ENCODE measurements at regions not wholly inside any gene's neighbourhood (a gene's known extent, or its start where the extent isn't known, plus 50 kb on each side); places are given as distances from the start of the nearest gene placed in this dataset.

DNA sequence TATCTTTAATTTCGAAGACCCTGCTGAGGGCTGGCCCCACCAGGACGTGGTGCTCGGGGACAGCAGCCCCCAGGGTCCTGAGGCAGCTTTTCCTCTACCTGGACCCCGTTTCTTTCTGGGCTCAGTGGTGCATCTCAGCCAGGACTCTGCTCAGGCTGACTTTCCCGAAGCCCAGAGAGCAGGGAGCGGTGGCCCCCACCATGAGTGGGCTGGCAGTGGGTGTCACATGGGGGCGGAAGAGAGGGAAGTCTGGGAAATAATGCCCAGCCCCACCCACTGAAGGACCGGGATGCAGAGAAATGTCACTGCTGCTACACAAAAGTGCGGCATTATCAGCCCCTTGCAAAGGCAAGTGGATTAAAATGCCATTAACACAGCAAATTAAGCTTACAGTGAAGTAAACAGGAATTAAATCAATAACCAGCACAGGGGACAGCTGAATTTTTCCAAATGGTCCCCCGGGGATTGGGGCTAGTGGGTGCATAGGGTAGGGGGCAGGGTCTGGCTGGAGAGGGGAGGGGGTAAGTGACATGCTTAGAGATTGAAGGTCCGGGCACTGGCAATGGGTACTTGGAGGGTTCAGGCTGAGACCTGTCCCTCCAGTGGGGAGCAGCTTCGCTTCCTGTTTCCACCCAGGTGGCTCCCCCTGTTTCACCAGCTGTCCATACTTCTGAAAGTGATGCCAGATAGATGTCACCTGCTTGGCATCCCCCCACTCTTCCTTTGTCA is 177.3 kb downstream of the URI1 start:
- TF ChIP-seq, protein P1, sequence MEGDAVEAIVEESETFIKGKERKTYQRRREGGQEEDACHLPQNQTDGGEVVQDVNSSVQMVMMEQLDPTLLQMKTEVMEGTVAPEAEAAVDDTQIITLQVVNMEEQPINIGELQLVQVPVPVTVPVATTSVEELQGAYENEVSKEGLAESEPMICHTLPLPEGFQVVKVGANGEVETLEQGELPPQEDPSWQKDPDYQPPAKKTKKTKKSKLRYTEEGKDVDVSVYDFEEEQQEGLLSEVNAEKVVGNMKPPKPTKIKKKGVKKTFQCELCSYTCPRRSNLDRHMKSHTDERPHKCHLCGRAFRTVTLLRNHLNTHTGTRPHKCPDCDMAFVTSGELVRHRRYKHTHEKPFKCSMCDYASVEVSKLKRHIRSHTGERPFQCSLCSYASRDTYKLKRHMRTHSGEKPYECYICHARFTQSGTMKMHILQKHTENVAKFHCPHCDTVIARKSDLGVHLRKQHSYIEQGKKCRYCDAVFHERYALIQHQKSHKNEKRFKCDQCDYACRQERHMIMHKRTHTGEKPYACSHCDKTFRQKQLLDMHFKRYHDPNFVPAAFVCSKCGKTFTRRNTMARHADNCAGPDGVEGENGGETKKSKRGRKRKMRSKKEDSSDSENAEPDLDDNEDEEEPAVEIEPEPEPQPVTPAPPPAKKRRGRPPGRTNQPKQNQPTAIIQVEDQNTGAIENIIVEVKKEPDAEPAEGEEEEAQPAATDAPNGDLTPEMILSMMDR (conservative IDR thresholded peaks at IDR 0.05 in 1 of 2, IDR thresholded peaks at IDR 0.05 in 1 of 2; ENCODE audit: extremely low read depth in 1 of 2, insufficient read depth in 1 of 2, low read depth in 1 of 2, low read length in 2 of 2): no peak
- no peak for TF ChIP-seq EZH2 (IDR thresholded peaks at IDR 0.05; ENCODE audit: borderline replicate concordance, low read length)
